HEK293 (cell line): ENCODE measurements at regions not wholly inside any gene's neighbourhood (a gene's known extent, or its start where the extent isn't known, plus 50 kb on each side); places are given as distances from the start of the nearest gene placed in this dataset.

Experiments
- CTCF ChIA-PET: fragments of 350-600 bp; formaldehyde crosslinking; extraction: SDS; loops from one replicate; lab custom pipeline; 2021; ENCODE audit warnings: antibody characterized with exemption; lab: Yijun Ruan, JAX
- POLR2A ChIA-PET: fragments of 300-600 bp; formaldehyde crosslinking; extraction: SDS; loops from one replicate; lab custom pipeline; 2020; ENCODE audit warnings: antibody characterized with exemption, inconsistent platforms; lab: Yijun Ruan, JAX
- H3K27ac ChIP-seq: fragments of 200-500 bp; sonication (Bioruptor generic); 2 replicates; pipeline ENCODE4 v1.5.1; 2014; ENCODE audit warnings: low read depth, low read length, control low read depth, inconsistent platforms; ENCODE audit errors: extremely low read depth
- H3K36me3 ChIP-seq, 2 experiments: fragments of 200-500 bp in 1 of 2; sonication (Bioruptor generic) in 1 of 2; 1 replicate in 1 of 2; 2 replicates in 1 of 2; pipeline ENCODE4 v1.5.1; 2014 to 2017; ENCODE audit warnings: inconsistent platforms in 2 of 2, low read length in 2 of 2; ENCODE audit not compliant: control insufficient read depth in 2 of 2, insufficient read depth in 1 of 2
- H3K4me1 ChIP-seq: fragments of 200-500 bp; sonication (Bioruptor generic); 2 replicates; pipeline ENCODE4 v1.5.1; 2014; ENCODE audit warnings: mild to moderate bottlenecking, low read length, inconsistent platforms; ENCODE audit not compliant: control insufficient read depth, insufficient read depth
- H3K4me3 ChIP-seq: 2 replicates; pipeline ENCODE4 v1.5.1; 2011; ENCODE audit warnings: low read depth, mild to moderate bottlenecking, control low read depth, low read length, moderate library complexity
- H3K9me3 ChIP-seq: fragments of 200-500 bp; sonication (Bioruptor generic); 2 replicates; pipeline ENCODE4 v1.5.1; 2014; ENCODE audit warnings: low read depth, low read length, inconsistent platforms; ENCODE audit not compliant: control insufficient read depth, insufficient read depth
- BCL11A ChIP-seq: fragments of 450-650 bp; formaldehyde crosslinking; IDR thresholded peaks from 2 replicates; pipeline ENCODE4 v1.5.1; 2016; ENCODE audit warnings: low read depth, missing biosample characterization, missing genetic modification characterization
- BCL11B ChIP-seq: fragments of 450-650 bp; formaldehyde crosslinking; IDR thresholded peaks from 2 replicates; pipeline ENCODE4 v1.5.1; 2016; ENCODE audit warnings: low read depth, missing biosample characterization, missing genetic modification characterization
- GLI4 ChIP-seq: fragments of 450-650 bp; formaldehyde crosslinking; IDR thresholded peaks from 2 replicates; pipeline ENCODE4 v1.5.1; 2016; ENCODE audit warnings: missing biosample characterization, missing genetic modification characterization
- GLIS1 ChIP-seq: fragments of 450-650 bp; formaldehyde crosslinking; IDR thresholded peaks from 2 replicates; pipeline ENCODE4 v1.5.1; 2016; ENCODE audit warnings: missing biosample characterization, missing genetic modification characterization
- IKZF3 ChIP-seq: fragments of 450-650 bp; IDR thresholded peaks from 2 replicates; pipeline ENCODE4 v1.5.0; 2018; ENCODE audit warnings: missing biosample characterization, mild to moderate bottlenecking, missing genetic modification characterization, moderate library complexity
- INSM2 ChIP-seq: fragments of 450-650 bp; formaldehyde crosslinking; IDR thresholded peaks from 2 replicates; pipeline ENCODE4 v1.5.1; 2016; ENCODE audit warnings: missing biosample characterization, missing genetic modification characterization
- REPIN1 ChIP-seq: fragments of 450-650 bp; formaldehyde crosslinking; IDR thresholded peaks from 2 replicates; pipeline ENCODE4 v1.5.1; 2017; ENCODE audit warnings: missing biosample characterization, missing genetic modification characterization, low read depth
- ZBTB1 ChIP-seq: fragments of 450-650 bp; formaldehyde crosslinking; IDR thresholded peaks from 2 replicates; pipeline ENCODE4 v1.5.1; 2016; ENCODE audit warnings: missing biosample characterization, missing genetic modification characterization
- ZBTB20 ChIP-seq: fragments of 450-650 bp; formaldehyde crosslinking; IDR thresholded peaks from 2 replicates; pipeline ENCODE4 v1.5.1; 2016; ENCODE audit warnings: missing biosample characterization, missing genetic modification characterization
- ZBTB44 ChIP-seq: fragments of 450-650 bp; IDR thresholded peaks from 2 replicates; pipeline ENCODE4 v1.5.1; 2018; ENCODE audit warnings: missing biosample characterization, mild to moderate bottlenecking, missing genetic modification characterization
- ZNF138 ChIP-seq: fragments of 450-650 bp; formaldehyde crosslinking; IDR thresholded peaks from 2 replicates; pipeline ENCODE4 v1.5.1; 2016; ENCODE audit warnings: missing biosample characterization, missing genetic modification characterization, borderline replicate concordance
- ZNF16 ChIP-seq: fragments of 450-650 bp; formaldehyde crosslinking; IDR thresholded peaks from 2 replicates; pipeline ENCODE4 v1.5.1; 2016; ENCODE audit warnings: low read depth, missing biosample characterization, missing genetic modification characterization
- ZNF214 ChIP-seq: fragments of 450-650 bp; formaldehyde crosslinking; IDR thresholded peaks from 2 replicates; pipeline ENCODE4 v1.5.1; 2017; ENCODE audit warnings: missing biosample characterization, mild to moderate bottlenecking, missing genetic modification characterization, borderline replicate concordance
- ZNF302 ChIP-seq: fragments of 450-650 bp; formaldehyde crosslinking; IDR thresholded peaks from 2 replicates; pipeline ENCODE4 v1.5.1; 2016; ENCODE audit warnings: missing biosample characterization, missing genetic modification characterization, low read depth
- ZNF404 ChIP-seq: fragments of 450-650 bp; formaldehyde crosslinking; IDR thresholded peaks from 2 replicates; pipeline ENCODE4 v1.5.1; 2017; ENCODE audit warnings: missing biosample characterization, missing genetic modification characterization
- ZNF426 ChIP-seq: fragments of 450-650 bp; formaldehyde crosslinking; IDR thresholded peaks from 2 replicates; pipeline ENCODE4 v1.5.1; 2017; ENCODE audit warnings: missing biosample characterization, missing genetic modification characterization, mild to moderate bottlenecking, inconsistent platforms, moderate library complexity
- ZNF548 ChIP-seq: fragments of 450-650 bp; formaldehyde crosslinking; IDR thresholded peaks from 2 replicates; pipeline ENCODE4 v1.5.1; 2016; ENCODE audit warnings: missing biosample characterization, missing genetic modification characterization
- ZNF560 ChIP-seq: fragments of 450-650 bp; formaldehyde crosslinking; IDR thresholded peaks from 2 replicates; pipeline ENCODE4 v1.5.1; 2017; ENCODE audit warnings: missing biosample characterization, missing genetic modification characterization, borderline replicate concordance
- ZNF600 ChIP-seq: fragments of 450-650 bp; formaldehyde crosslinking; IDR thresholded peaks from 2 replicates; pipeline ENCODE4 v1.5.1; 2016; ENCODE audit warnings: missing biosample characterization, missing genetic modification characterization
- ZNF830 ChIP-seq: fragments of 450-650 bp; IDR thresholded peaks from 2 replicates; pipeline ENCODE4 v1.5.0; 2018; ENCODE audit warnings: missing biosample characterization, missing genetic modification characterization, low read depth, mild to moderate bottlenecking, moderate library complexity
- ZSCAN30 ChIP-seq: fragments of 450-650 bp; IDR thresholded peaks from 2 replicates; pipeline ENCODE4 v1.5.1; 2018; ENCODE audit warnings: missing biosample characterization, mild to moderate bottlenecking, missing genetic modification characterization, moderate library complexity
- TF ChIP-seq, protein P1 (sequence below): fragments of 450-650 bp; formaldehyde crosslinking; IDR thresholded peaks from 2 replicates; pipeline ENCODE4 v1.5.1; 2016; ENCODE audit warnings: missing biosample characterization, missing genetic modification characterization, borderline replicate concordance
- TF ChIP-seq, protein P2 (sequence below): fragments of 450-650 bp; formaldehyde crosslinking; IDR thresholded peaks from 2 replicates; pipeline ENCODE4 v1.5.1; 2017; ENCODE audit warnings: missing biosample characterization, missing genetic modification characterization

- POLR2A ChIA-PET, result no interaction called here
- Histone ChIP-seq H3K4me1 (no peaks in the 10 kb centered on the region), H3K27ac (no peak overlapping the region), H3K9me3 (no peaks in the 10 kb centered on the region), H3K4me3 (no peak overlapping the region), H3K36me3 (no peaks in the 10 kb centered on the region)
- CTCF ChIA-PET, result no interaction called here
- TF ChIP-seq ZNF830 (no peak), BCL11B (tag by site-specific recombination) (no peak), ZBTB1 (tag by site-specific recombination) (no peak), ZSCAN30 (tag by site-specific recombination) (no peak)
These were observed 611.0 kb downstream of the CCER1 start for GRCh38 chr12:90343966-90344365.

GRCh38 chr12:90342081-90342480, 612.9 kb downstream of the CCER1 start:
- CTCF ChIA-PET, result no interaction called here
- Histone ChIP-seq H3K4me1 (no peaks in the 10 kb centered on the region), H3K27ac (no peak overlapping the region), H3K36me3 (no peaks in the 10 kb centered on the region), H3K4me3 (no peak overlapping the region), H3K9me3 (no peaks in the 10 kb centered on the region)
- TF ChIP-seq BCL11A (tag by site-specific recombination), result no peak
- TF ChIP-seq ZNF548, result no peak
- TF ChIP-seq, protein P1, sequence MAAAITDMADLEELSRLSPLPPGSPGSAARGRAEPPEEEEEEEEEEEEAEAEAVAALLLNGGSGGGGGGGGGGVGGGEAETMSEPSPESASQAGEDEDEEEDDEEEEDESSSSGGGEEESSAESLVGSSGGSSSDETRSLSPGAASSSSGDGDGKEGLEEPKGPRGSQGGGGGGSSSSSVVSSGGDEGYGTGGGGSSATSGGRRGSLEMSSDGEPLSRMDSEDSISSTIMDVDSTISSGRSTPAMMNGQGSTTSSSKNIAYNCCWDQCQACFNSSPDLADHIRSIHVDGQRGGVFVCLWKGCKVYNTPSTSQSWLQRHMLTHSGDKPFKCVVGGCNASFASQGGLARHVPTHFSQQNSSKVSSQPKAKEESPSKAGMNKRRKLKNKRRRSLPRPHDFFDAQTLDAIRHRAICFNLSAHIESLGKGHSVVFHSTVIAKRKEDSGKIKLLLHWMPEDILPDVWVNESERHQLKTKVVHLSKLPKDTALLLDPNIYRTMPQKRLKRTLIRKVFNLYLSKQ (tag by site-specific recombination), result no peak
- TF ChIP-seq, protein P2, sequence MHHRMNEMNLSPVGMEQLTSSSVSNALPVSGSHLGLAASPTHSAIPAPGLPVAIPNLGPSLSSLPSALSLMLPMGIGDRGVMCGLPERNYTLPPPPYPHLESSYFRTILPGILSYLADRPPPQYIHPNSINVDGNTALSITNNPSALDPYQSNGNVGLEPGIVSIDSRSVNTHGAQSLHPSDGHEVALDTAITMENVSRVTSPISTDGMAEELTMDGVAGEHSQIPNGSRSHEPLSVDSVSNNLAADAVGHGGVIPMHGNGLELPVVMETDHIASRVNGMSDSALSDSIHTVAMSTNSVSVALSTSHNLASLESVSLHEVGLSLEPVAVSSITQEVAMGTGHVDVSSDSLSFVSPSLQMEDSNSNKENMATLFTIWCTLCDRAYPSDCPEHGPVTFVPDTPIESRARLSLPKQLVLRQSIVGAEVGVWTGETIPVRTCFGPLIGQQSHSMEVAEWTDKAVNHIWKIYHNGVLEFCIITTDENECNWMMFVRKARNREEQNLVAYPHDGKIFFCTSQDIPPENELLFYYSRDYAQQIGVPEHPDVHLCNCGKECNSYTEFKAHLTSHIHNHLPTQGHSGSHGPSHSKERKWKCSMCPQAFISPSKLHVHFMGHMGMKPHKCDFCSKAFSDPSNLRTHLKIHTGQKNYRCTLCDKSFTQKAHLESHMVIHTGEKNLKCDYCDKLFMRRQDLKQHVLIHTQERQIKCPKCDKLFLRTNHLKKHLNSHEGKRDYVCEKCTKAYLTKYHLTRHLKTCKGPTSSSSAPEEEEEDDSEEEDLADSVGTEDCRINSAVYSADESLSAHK (tag by site-specific recombination), result no peak
- no peak for TF ChIP-seq ZNF214 (tag by site-specific recombination)
- TF ChIP-seq GLI4, result no peak
- TF ChIP-seq ZNF600, result no peak
- no peak for TF ChIP-seq GLIS1 (tag by site-specific recombination)
- TF ChIP-seq ZNF404 (tag by site-specific recombination), result no peak
- TF ChIP-seq ZNF560 (tag by site-specific recombination), result no peak
- no peak for TF ChIP-seq ZBTB20
- TF ChIP-seq ZBTB44 (tag by site-specific recombination), result no peak
- TF ChIP-seq ZNF138 (tag by site-specific recombination), result no peak
- no peak for TF ChIP-seq IKZF3 (tag by site-specific recombination)
- no peak for TF ChIP-seq ZNF426 (tag by site-specific recombination)
- TF ChIP-seq ZNF16 (tag by site-specific recombination), result no peak
- no peak for TF ChIP-seq REPIN1 (tag by site-specific recombination)
- TF ChIP-seq ZNF302, result no peak
- no peak for TF ChIP-seq INSM2 (tag by site-specific recombination)
- POLR2A ChIA-PET, result no interaction called here
